ENCODE measurements at regions not wholly inside any gene's neighbourhood (a gene's known extent, or its start where the extent isn't known, plus 50 kb on each side); places are given as distances from the start of the nearest gene placed in this dataset.

DNA sequence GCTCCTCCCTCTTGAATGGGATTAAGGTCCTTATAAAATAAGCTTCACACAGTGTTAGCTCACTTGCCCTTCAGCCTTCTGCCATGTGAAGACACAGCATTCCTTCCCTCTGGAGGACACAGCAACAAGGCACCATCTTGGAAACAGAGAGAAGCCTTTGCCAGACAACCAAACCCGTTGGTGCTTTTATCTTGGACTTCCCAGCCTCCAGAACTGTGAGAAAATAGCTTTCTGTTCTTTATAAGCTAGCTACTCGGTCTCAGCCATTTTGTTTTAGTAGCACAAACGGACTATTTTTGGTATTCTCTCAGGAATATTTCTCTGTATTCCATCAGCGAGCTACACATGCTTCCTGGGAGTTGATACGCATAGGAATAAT is 58.6 kb upstream of the IRF2BP2 start:
- TF ChIP-seq SIN3A (IDR thresholded peaks at IDR 0.05; ENCODE audit: borderline replicate concordance, insufficient read depth, low read depth, low read length) (no peak), REST (IDR thresholded peaks at IDR 0.05; ENCODE audit: insufficient read depth in 1 of 2, low read depth in 2 of 2, low read length in 1 of 2) (no peak)
- Histone ChIP-seq H3K4me3 (ENCODE audit: low read depth in 2 of 2, low read length in 2 of 2) (no peak overlapping the region), H3K9me3 (ENCODE audit: control insufficient read depth, insufficient read depth, low read depth, low read length) (peaks cover 21% of the 10 kb centered on the region; the same call in 1 of the 2 replicates), H3K27me3 (ENCODE audit: control insufficient read depth, insufficient read depth, low read length) (no peaks in the 10 kb centered on the region), H3K36me3 (ENCODE audit: control insufficient read depth, insufficient read depth, low read length) (no peaks in the 10 kb centered on the region), H3K27ac (ENCODE audit: low read length) (peak overlapping the region; percentile 41; the same call in 1 of the 2 replicates), H3K4me1 (ENCODE audit: control insufficient read depth, insufficient read depth, low read length) (peaks cover 2% of the 10 kb centered on the region; the same call in 1 of the 2 replicates)
- ChIA-PET CTCF (no interaction called here), POLR2A (interaction anchor here (0.6 kb wide), 1 partner anchor 54 kb away, joined by 4 read pairs; no protein-coding TSS in a partner anchor)
- DNase-seq (ENCODE audit: low read depth, low spot score) = no peak
- no TSS peak for BruUV-seq (replicated peaks)
- ATAC-seq = no peak
- in situ Hi-C loops (cut with HindIII; ENCODE audit: low pct_unique_long_range_greater_than_20kb, low sequenced_read_pairs) = no loop called here
- intact Hi-C loops (cut with micrococcal nuclease; ENCODE audit: unreplicated experiment) = no loop called here

DNA sequence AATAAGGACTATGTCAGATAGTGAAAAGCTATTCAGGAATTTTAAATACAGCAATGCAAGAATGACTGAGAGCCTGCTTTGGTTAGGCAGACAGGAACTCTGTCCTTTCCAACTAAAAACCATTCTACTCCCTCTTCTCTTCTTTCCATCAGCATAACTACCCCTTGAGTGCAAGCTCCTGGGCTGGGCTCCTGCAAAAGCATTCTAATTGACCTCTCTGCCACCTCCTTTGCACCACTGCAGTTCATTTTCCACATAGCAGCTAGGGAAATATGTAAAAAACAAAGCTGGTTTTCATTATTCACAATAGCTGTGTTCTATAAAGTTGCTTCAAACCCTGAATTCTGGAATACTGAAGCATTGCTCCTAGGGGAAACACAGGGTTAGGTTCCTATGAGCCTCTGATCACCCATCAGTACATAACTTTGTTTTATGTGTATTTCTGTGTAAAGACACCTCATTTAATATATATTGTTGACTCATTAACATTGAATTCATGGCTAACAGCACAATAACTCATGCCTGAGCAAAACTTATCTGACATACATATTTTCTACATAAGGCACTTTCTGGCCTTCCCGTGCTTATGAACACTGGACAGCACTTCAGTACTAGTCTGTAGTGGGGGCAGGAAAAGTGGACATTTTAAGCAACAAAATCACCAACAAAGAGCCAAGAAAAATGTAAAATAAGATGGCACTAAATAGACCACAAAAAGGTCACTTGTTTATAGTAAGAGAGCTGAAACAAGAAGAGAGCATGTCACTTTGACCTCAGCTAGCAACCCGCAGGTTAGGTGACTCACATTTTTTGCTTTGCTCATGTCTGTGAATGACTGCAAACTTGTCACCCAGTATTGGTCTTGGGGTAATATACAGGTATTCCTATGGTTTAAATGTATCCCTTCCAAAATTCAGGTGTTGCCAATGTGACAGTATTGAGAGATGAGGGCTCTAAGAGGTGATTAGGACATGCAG is 57.9 kb upstream of the IRF2BP2 start:
- Histone ChIP-seq H3K4me1 (ENCODE audit: control insufficient read depth, insufficient read depth, low read length) (peaks cover 2% of the 10 kb centered on the region; the same call in 1 of the 2 replicates), H3K27ac (ENCODE audit: low read length) (peak overlapping the region; percentile 41; the same call in 1 of the 2 replicates), H3K36me3 (ENCODE audit: control insufficient read depth, insufficient read depth, low read length) (no peaks in the 10 kb centered on the region), H3K9me3 (ENCODE audit: control insufficient read depth, insufficient read depth, low read depth, low read length) (peaks cover 21% of the 10 kb centered on the region; the same call in 1 of the 2 replicates), H3K4me3 (ENCODE audit: low read depth in 2 of 2, low read length in 2 of 2) (no peak overlapping the region), H3K27me3 (ENCODE audit: control insufficient read depth, insufficient read depth, low read length) (no peaks in the 10 kb centered on the region)
- POLR2A ChIA-PET = no interaction called here
- no TSS peak for BruUV-seq (replicated peaks)
- CTCF ChIA-PET = no interaction called here
- TF ChIP-seq CTCF (IDR thresholded peaks at IDR 0.05) (no peak), SIN3A (IDR thresholded peaks at IDR 0.05; ENCODE audit: borderline replicate concordance, insufficient read depth, low read depth, low read length) (no peak), TCF7L2 (IDR thresholded peaks at IDR 0.05; ENCODE audit: low read depth, low read length) (no peak), POLR2AphosphoS5 (IDR thresholded peaks at IDR 0.05; ENCODE audit: low read depth, low read length) (no peak), REST (IDR thresholded peaks at IDR 0.05; ENCODE audit: insufficient read depth in 1 of 2, low read depth in 2 of 2, low read length in 1 of 2) (no peak)
- in situ Hi-C loops (cut with HindIII; ENCODE audit: low pct_unique_long_range_greater_than_20kb, low sequenced_read_pairs) = no loop called here
- no peak for DNase-seq (ENCODE audit: low read depth, low spot score)
- intact Hi-C loops (cut with micrococcal nuclease; ENCODE audit: unreplicated experiment) = no loop called here
- ATAC-seq = no peak

Data from Panc1 (cell line).